WERI-Rb-1 (cell line): ENCODE measurements at regions not wholly inside any gene's neighbourhood (a gene's known extent, or its start where the extent isn't known, plus 50 kb on each side); places are given as distances from the start of the nearest gene placed in this dataset.

Source experiments
- DNase-seq: peaks from one replicate; pipeline ENCODE4 v3.0.0-alpha.2; 2020
- H3K27ac ChIP-seq: fragments of 250-450 bp; sonication (Bioruptor Pico); 2 replicates; pipeline ENCODE4 v1.5.1; 2020; ENCODE audit warnings: mild to moderate bottlenecking, moderate library complexity
- H3K27me3 ChIP-seq: fragments of 250-450 bp; sonication (Bioruptor Pico); 2 replicates; pipeline ENCODE4 v1.5.1; 2021; ENCODE audit warnings: mild to moderate bottlenecking, low read depth, moderate library complexity; ENCODE audit not compliant: insufficient read depth, severe bottlenecking
- H3K36me3 ChIP-seq: fragments of 250-450 bp; sonication (Bioruptor Pico); 2 replicates; pipeline ENCODE4 v1.5.1; 2020; ENCODE audit warnings: mild to moderate bottlenecking, moderate library complexity
- H3K4me3 ChIP-seq: 2 replicates; pipeline ENCODE4 v1.5.1; 2011; ENCODE audit warnings: low read depth, mild to moderate bottlenecking, control low read depth, low read length
- H3K9me3 ChIP-seq: fragments of 250-450 bp; sonication (Bioruptor Pico); 2 replicates; pipeline ENCODE4 v1.5.1; 2021; ENCODE audit warnings: mild to moderate bottlenecking, moderate library complexity; ENCODE audit not compliant: severe bottlenecking
- TF ChIP-seq, protein P1 (sequence below): IDR thresholded peaks from 2 replicates; pipeline ENCODE4 v1.5.1; 2011; ENCODE audit warnings: low read depth, mild to moderate bottlenecking, control low read depth, inconsistent platforms, low read length

DNA sequence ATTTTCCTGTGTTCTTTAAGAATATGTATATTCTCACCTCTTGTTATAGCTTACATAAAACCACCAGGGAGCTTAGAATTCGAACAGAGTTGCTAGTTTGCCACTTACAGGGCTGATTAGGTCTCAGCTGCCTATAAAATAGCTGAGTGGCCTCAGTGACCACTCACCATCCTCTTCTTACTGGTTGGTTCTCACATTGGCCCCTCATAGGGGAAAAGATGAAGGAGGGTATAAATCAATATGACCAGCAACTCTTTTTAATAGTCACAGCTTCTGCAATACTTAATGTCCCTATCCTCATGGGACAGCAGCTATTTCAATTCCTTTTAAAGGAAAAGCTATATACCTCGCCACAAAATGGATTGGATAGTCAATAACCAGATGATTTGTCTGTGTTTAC lies 199.4 kb upstream of the CDH20 start:
- Histone ChIP-seq H3K4me3 (no peak overlapping the region), H3K9me3 (no peaks in the 10 kb centered on the region), H3K27me3 (no peaks in the 10 kb centered on the region), H3K36me3 (no peaks in the 10 kb centered on the region), H3K27ac (no peak overlapping the region)
- no peak for DNase-seq
- TF ChIP-seq, protein P1, sequence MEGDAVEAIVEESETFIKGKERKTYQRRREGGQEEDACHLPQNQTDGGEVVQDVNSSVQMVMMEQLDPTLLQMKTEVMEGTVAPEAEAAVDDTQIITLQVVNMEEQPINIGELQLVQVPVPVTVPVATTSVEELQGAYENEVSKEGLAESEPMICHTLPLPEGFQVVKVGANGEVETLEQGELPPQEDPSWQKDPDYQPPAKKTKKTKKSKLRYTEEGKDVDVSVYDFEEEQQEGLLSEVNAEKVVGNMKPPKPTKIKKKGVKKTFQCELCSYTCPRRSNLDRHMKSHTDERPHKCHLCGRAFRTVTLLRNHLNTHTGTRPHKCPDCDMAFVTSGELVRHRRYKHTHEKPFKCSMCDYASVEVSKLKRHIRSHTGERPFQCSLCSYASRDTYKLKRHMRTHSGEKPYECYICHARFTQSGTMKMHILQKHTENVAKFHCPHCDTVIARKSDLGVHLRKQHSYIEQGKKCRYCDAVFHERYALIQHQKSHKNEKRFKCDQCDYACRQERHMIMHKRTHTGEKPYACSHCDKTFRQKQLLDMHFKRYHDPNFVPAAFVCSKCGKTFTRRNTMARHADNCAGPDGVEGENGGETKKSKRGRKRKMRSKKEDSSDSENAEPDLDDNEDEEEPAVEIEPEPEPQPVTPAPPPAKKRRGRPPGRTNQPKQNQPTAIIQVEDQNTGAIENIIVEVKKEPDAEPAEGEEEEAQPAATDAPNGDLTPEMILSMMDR: no peak

DNA sequence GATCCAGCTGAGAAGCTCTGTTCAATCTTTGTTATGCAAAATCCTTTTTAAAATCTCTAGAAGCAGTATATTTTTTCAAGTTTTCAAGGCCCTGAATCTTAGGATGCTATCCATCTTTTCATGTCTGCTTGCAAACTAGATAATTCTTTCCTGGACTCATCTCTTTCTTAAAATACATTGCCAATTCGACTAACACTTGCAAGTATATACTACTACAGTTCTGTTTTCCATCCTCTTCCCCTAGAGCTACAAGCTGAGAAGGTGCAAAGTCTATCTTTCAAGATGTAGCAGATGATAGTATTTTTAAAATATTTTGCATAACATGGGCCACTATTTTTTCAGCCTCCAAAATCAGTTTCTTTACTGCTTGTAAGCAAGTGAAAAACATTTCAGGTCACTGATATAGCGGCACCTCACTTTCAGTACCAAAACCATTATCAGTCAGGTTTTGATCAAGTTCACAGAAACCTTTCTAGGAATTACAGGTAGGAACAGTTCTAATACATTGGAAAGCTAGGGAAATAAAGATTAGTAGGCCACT lies 196.4 kb upstream of the CDH20 start:
- Histone ChIP-seq H3K27me3 (no peaks in the 10 kb centered on the region), H3K27ac (no peak overlapping the region), H3K4me3 (no peak overlapping the region), H3K36me3 (no peaks in the 10 kb centered on the region), H3K9me3 (no peaks in the 10 kb centered on the region)
- TF ChIP-seq, protein P1: no peak
- DNase-seq: no peak

DNA sequence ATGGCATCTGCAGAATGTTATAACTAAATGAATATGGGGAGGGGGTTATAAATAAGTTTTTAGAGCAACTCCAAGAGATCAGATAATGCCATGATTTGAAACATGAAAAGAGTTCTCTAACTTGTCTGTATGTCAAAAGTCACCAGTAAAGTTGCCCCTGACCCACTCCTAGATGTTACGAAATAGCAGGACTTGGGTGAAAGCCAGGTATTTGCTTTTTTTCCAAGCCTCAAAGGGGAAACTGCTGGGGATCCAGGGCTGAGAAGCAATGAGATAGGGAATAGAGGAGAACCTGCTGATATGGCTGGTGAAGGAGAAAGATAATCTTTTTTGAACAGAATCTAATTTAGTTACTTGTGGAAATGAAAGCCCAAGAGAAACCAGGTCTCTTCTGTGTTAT lies 191.5 kb upstream of the CDH20 start:
- no peak overlapping the region for H3K4me3 ChIP-seq
- TF ChIP-seq, protein P1: no peak
- no peak overlapping the region for H3K27ac ChIP-seq
- no peaks in the 10 kb centered on the region for H3K36me3 ChIP-seq
- no peak for DNase-seq
- H3K9me3 ChIP-seq: peaks cover 5% of the 10 kb centered on the region
- H3K27me3 ChIP-seq: no peaks in the 10 kb centered on the region

DNA sequence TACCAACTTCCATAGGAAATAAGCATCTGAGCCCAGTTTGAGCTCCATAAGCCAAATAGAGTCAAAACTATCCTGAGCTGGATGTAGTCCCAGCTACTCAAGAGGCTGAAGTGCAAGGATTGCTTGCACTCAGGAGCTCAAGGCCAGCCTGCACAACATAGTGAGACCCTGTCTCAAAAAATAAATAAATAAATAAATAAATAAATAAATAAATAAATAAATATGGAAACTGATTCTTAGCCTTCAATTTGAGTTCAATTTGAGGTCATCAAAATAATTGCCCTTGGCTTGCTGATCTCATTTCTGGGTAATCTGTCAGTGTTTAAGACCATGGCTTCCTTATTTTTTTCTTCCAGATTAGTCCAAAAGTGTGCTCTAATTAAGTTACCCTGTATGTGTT lies 184.9 kb upstream of the CDH20 start:
- peaks cover 23% of the 10 kb centered on the region for H3K9me3 ChIP-seq
- H3K4me3 ChIP-seq: no peak overlapping the region
- DNase-seq: no peak
- TF ChIP-seq, protein P1: no peak
- no peaks in the 10 kb centered on the region for H3K36me3 ChIP-seq
- H3K27me3 ChIP-seq: no peaks in the 10 kb centered on the region
- H3K27ac ChIP-seq: no peak overlapping the region

DNA sequence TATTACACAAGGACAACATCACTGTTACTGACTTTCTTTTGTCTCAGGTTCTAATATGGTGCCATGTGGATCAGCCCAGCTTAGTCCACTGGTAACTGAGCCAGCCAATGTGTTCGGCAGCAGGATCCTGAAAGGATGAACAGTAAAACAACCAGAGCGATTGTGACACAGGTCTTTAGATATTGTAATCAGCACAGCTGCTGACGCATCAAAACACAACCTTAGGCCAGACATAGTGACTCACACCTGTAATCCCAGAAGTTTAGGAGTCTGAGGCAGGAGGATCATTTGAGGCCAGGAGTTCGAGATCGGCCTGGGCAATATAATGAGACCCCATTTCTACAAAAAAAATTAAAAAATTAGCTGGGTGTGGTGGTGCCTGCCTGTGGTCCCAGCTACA lies 183.4 kb upstream of the CDH20 start:
- Histone ChIP-seq H3K4me3 (no peak overlapping the region), H3K9me3 (peaks cover 23% of the 10 kb centered on the region), H3K27ac (no peak overlapping the region), H3K36me3 (no peaks in the 10 kb centered on the region), H3K27me3 (no peaks in the 10 kb centered on the region)
- TF ChIP-seq, protein P1: no peak
- no peak for DNase-seq

DNA sequence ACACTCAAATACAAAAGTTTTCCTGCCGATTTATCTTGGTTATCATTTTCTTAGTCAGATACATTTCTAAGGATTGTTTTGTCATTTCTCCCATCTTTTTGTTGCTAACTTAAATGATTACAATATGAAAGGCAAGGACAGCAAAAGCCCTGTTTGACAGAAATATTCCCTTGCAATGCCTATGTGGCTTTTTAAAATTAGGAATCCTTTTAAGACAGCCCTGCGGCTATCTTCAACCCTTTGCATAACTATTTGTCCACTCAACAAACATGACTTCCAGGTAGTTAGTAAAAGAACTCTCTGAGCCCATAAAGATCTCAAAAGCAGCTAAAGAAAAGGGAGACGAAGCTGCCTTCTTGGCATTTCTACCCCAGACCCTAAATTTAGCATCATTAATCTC lies 179.7 kb upstream of the CDH20 start:
- DNase-seq: no peak
- H3K36me3 ChIP-seq: no peaks in the 10 kb centered on the region

More for the DNA sequence above, 179.7 kb upstream of the CDH20 start:
- H3K9me3 ChIP-seq: peaks cover 5% of the 10 kb centered on the region
- H3K4me3 ChIP-seq: no peak overlapping the region
- no peak overlapping the region for H3K27ac ChIP-seq
- H3K27me3 ChIP-seq: no peaks in the 10 kb centered on the region
- TF ChIP-seq, protein P1: no peak
